RPMI8226 (cell line): ENCODE measurements at regions not wholly inside any gene's neighbourhood (a gene's known extent, or its start where the extent isn't known, plus 50 kb on each side); places are given as distances from the start of the nearest gene placed in this dataset.

Source experiments
- DNase-seq: peaks from one replicate; pipeline ENCODE4 v3.0.0-alpha.2; 2015

DNA sequence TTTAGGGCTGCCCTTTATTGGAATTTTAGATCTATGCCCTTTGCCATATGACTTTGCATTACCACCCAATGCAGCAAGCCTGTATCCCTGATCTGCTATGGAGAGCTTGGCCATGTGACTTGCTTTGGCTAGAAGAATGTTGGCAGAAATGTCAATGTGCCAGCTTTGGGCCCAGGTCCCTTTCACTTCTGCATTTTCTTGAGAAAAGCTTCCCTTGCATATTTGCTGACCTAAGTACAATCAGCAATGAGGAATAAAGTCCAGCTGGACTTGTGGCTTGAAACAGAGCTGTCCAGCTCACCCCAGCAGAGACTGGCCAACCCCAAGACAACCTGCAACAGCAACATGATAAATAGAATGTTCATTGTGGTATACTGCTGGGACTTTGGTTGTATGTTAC, 135.9 kb downstream of the PAH start:
- DNase-seq, result peak; percentile 71

DNA sequence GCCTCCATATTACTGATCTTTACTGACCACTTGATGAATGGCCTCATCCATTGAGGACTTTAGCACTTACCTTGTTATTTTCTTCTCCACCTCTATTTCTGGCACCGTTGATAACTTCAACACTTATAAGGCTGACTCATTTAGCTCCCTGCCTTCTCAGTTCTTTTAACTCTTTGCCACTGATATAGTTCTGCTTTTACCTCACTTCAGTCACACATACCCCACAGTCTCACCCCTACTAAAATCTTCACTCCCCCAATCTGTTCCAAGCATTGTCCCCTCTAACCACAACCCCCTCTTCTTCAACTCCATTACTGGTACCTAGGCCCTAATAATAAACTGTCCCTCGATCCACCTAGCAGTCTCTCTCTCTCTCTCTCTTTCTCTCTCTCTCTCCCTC, 141.0 kb downstream of the PAH start:
- DNase-seq, result no peak

GRCh38 chr12:102769323-102769916, 147.6 kb downstream of the PAH start:
- peak; percentile 56 for DNase-seq

DNA sequence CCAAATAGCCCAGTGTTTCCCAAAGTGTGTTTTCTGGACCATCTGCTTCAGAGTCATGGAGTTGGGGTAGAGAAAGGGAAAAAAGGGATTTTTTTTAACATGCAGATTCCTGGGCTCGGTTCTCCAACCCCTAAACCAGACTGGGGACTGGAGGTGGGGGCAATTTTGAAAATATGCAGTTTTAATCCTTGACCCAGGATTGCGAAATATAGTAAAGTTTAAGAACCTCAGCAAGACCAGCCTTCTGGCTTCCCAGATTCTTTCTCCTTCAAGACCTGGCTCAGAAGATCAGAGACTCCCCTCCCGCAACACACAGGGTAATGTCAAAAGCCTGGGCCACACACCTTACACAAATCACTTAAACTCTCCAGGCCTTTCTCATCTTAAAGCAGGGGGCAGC, 150.1 kb downstream of the PAH start:
- DNase-seq, result no peak

DNA sequence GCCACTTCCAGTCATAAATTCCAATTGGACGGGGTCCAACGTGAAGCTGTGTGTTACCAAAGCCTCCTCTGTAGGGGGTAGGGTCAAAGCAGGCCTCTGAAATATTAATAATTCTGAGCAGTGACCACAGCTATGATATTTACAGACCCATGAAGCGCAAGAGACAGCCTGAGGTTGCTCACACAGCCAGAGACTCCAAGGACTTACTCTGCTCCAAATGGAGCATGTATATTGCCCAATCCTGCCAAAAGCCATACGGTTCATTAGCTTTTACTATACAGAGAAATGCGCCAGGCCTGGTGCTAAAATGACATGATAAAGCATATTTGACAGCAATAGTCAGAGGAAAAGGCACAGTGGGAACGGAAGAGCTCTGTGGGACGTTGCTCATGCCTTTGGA, 151.3 kb downstream of the PAH start:
- no peak for DNase-seq

DNA sequence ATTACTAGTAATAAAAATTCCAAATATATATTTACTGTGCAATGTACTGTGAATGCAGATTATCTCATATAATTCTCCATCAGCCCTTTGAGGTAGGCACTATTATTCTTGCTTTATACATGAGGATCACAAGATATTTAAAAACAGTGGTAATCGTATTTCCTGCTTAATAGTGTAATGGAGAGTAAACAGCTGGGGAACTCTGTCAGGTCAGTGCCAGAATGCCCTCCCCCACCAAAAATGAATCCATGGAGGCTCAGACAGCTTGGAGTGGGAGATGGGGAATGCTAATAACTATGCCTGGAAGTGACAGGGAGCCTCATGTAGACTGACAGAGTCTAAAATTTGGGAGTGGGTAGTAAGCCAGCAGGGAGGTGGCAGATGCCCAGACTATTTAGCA, 153.6 kb downstream of the PAH start:
- DNase-seq, result no peak

GRCh38 chr12:102763061-102763460, 154.0 kb downstream of the PAH start:
- no peak for DNase-seq

GRCh38 chr12:102760322-102760721, 156.7 kb downstream of the PAH start:
- no peak for DNase-seq

DNA sequence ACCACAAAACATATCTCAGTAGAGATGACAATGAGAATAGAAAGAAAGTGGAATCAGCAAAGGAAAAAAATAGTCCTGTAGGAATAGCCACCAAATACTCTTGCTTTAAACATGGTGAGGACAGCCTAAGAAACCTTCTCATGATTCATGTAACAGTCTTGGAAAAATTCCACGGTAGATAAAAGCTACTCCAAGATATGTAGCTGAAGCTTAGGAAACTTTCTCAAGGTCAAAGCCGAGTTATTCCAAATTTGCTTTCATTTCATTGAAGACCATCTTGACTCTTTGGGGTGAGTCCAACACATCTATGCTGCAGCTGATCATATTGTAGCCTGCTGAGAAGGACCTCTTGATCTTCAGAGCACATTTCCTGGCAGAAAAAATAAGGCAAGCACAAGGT, 157.6 kb downstream of the PAH start:
- no peak for DNase-seq

GRCh38 chr12:102757882-102758226, 159.2 kb downstream of the PAH start:
- DNase-seq, result no peak

DNA sequence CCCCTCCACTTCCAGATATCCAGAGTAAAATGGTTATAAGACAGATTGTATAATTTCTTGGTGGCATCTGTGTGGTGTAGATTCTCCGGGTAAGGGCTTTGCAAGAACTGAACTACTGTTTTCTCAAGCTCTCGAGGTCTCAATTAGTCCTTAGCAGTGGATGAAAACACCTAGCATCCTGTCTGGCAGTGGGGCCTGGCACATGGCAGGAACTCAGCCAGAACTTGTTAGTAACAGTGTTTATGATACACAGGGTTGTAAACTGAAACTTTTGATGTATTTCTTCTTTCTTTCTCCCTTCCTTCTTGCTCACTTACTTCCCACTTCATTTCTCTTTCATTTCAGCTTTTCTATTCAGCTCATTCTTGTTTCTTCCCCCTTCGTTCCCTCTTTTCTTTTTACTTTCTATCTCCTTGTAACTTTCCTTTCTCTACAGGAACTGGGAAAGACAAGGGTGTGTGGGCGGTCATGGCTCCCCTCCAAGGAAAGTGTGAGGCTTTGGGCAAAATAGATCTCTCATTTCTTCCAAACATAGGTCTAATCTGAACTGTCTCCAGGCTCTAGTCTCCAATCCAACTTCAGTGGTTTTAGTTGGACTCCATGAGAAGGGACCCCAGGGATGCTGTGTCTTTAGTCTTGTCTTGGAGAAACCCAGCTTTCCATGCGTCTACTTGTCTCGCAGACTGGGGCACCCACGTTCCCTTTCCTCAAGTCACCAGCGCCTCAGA, 159.7 kb downstream of the PAH start:
- DNase-seq, result no peak

- no peak for DNase-seq
Measured at GRCh38 chr12:102756530-102756929, 160.5 kb downstream of the PAH start.

DNA sequence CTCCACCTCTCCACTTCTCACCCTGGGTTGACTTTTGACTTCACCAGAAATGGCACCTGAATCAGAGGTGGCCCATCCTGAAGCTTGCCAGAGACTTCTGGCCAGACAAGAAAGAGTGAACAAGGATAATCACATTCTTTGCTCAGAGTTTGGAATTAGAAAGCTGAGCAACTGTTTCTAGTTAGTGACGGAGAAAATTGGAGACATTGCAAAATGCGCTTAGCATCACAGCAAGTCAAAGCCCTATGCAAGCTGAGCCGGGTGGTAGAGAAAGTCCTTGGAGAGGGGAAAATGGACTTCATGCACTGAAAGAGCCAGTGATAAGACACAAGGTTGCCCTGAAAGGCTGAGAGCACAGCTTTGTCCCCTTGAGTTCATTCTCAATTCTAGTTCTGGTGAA, 161.8 kb downstream of the PAH start:
- DNase-seq, result no peak

DNA sequence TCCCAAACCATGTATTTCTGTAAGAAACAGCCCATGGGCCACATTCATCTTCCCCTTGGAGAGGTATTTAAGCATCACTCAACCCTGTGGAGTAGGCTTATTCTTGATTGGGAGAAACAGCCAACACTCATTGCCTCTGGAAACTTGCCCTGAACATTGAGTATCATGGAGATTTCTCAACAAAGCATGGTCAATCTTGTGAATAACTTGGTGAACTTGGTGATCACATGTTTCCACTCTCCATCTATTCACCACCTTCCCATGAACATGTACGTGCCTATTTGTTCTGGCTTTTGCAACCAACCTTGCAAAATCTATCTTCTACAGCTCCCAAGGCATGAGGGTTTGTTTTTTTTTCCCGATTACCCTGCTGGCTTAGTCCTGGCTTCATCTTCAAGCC, 163.2 kb downstream of the PAH start:
- no peak for DNase-seq

GRCh38 chr12:102748704-102749103, 168.3 kb downstream of the PAH start:
- DNase-seq, result no peak

- no peak for DNase-seq
Measured at GRCh38 chr12:102746963-102747362, 170.1 kb downstream of the PAH start.

DNA sequence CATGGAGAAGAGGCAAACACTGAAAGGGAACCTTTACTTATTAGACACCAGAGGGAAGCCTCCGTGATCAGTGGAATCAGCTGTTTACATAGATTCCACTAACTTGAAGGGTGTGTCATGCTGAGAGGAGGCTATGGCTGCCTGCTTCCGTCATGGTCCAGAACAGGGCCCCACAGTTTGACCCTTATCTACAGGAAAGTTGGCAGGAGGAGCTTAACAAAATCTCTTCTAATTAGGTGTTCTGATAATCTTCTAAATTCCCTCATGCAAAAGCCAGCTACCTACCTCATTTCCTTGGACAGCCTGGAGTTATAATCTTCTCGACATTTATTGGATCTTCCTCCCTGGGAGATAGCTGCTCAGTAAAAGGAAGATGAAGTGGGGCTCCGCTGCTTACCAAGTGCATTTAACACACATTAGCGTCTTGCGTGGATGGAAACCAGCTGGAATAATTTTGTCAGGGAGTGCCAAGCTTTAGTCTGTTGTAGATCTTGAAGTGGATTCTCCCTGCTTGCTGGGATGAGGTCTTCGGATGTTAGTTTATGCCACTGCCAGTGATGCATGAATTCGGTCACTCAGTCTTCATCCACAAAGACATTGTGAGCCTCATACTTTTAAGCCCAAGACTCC, 171.0 kb downstream of the PAH start:
- DNase-seq, result no peak

GRCh38 chr12:102741196-102741595, 175.8 kb downstream of the PAH start:
- no peak for DNase-seq

DNA sequence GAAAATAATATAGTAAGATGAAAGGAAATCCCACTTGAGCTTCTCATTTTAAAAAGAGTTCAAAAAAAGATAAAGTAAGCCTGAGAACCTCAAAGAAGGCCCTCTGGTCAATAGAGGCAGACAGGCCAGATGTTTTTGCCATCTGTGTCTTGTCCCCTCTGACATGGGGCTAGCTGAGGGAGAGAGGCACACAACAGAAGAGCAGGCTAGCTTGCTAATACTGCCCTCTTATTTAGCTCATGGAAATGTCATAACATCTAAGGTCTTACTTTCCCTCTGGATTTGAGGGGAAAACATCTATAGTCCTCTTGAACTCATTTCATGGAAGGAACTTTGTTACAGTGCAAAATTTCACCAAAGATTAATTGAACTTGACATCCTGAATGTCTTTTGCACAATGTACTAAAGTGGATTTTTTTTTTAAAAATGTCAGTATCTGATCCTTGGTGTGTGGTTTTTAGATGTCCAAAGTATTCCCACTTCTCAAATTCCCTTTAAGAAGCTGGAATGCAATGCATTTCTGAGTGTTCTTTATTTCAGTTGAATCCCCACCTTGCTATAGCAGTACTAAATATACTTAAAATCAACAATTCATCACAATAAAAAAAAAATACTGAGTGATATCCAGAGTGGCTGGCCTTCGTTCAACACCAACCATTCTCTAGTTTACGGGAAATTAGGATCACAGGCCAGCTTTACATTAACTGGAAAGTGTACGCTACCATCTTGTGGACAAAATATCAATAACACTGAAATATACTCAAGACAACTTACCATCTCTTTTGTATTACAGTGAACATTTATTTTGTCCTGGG, 176.7 kb downstream of the PAH start:
- no peak for DNase-seq

- no peak for DNase-seq
Measured at GRCh38 chr12:102736328-102736727, 180.7 kb downstream of the PAH start.

DNA sequence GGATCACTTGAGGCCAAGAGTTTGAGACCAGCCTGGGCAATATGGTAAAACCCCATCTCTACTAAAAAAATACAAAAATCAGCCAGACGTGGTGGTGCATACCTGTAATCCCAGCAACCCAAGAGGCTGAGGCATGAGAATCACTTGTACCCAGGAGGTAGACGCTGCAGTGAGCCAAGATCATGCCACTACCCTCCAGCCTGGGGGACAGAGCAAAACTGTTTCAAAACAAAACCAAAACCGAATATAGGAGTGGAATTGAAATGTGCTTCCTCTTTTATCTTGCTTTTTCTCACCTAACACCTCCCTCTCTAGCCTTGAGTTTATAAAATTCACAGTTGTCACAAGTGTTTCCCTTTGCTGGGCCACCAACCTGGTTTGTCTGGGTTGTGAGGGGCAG, 181.9 kb downstream of the PAH start:
- no peak for DNase-seq

GRCh38 chr12:102730996-102731395, 186.0 kb downstream of the PAH start:
- DNase-seq, result no peak

DNA sequence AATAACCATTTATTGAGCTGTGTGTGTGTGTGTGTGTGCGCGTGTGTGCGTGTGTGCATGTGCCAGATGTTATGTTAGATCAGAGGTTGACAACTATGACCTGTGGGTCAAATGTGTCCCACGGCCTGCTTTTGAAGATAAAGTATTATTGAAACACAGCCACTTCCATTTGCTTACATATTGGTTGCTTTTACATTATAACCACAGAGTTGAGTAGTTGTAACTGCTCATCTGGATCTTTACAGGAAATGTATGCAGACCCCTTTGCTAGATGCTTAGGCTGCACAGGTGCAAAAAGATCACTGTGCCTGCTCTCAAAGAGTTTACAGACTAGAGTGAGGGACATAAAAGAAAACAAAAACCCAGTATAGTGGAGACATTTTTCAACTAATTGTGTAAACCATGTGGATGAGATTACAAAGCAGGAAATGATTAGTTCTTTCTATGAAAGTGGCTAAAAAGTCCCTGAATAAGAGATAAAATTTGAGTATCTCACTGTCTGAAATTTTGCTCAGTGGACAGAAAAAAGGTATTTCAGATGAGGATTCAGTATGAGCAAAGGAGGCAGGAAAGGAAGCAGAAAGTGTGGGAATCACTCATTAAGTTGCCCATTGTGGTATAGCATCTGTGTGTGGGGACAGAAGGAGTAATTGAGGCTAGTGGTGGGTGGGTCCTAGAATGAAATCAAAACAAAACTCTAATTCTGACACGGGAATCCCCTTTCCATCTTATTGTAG, 188.4 kb downstream of the PAH start:
- no peak for DNase-seq
